ENCODE measurements at regions not wholly inside any gene's neighbourhood (a gene's known extent, or its start where the extent isn't known, plus 50 kb on each side); places are given as distances from the start of the nearest gene placed in this dataset.
"Not testable (repeated sequence)": the region's sequence is repeated elsewhere in the genome, so short reads cannot be mapped to it uniquely, and the experiment has no call there.

DNA sequence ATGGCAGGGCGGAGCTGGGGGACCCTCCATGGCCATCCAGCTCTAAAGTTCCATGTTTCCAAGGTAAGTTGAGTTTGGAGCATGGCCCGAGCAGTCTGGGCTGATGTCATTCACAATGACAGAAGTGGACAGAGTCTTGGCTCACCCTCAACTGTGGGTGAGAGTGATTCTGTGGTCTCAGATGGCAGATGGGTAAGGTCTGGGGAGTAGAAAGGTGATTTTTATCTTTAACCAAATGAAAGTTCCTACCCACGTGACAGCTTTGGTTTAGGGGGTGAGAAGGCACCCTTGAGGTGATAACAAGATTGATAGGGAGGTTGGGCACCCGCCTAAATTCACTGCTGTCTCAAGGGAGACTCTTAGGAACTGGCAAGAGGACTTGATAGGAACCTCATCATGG, 57.6 kb upstream of the PDZD8 start:
- H3K4me1 ChIP-seq: no peaks in the 10 kb centered on the region
- TF ChIP-seq CTCF (IDR thresholded peaks at IDR 0.05): no peak
- intact Hi-C loops (cut with DNase I): no loop called here
- H3K9me3 ChIP-seq: no peaks in the 10 kb centered on the region
- no peaks in the 10 kb centered on the region for H3K36me3 ChIP-seq
- no peak for DNase-seq (ENCODE audit: low spot score in 2 of 2)
- no peaks in the 10 kb centered on the region for H3K27me3 ChIP-seq
- H3K27ac ChIP-seq: no peak overlapping the region
- H3K4me3 ChIP-seq: no peak overlapping the region

DNA sequence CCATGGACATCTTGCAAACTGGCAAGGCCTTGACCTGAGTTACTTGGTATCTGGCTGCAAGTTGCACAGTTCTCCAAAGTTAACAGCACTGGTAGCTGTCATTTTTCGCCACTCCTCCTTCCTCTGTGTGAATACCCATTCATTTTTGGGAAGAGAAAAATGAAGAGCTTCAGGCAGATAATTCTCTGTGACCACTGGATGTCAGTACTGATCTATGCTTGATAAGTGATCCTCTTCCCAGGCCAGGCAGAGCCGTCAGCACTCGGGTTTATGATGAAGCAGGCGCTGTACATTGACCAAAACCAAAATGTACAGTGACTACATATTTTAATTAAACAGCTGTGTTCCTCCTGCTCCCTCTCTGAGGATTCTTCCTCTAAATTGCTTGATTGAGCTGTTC, 55.9 kb upstream of the PDZD8 start:
- Histone ChIP-seq H3K27me3 (no peaks in the 10 kb centered on the region), H3K27ac (no peak overlapping the region), H3K9me3 (no peaks in the 10 kb centered on the region), H3K36me3 (no peaks in the 10 kb centered on the region), H3K4me3 (no peak overlapping the region), H3K4me1 (no peaks in the 10 kb centered on the region)
- intact Hi-C loops (cut with DNase I): no loop called here
- no peak for DNase-seq (ENCODE audit: low spot score in 2 of 2)
- TF ChIP-seq CTCF (IDR thresholded peaks at IDR 0.05): peak in 1 of 3 experiments; percentile 7

- H3K9me3 ChIP-seq; H3K4me3 ChIP-seq; DNase-seq (ENCODE audit: low spot score in 2 of 2); H3K4me1 ChIP-seq; H3K27me3 ChIP-seq; intact Hi-C loops (cut with DNase I); H3K36me3 ChIP-seq; H3K27ac ChIP-seq: not testable (repeated sequence)
Measured at GRCh38 chr10:117430535-117430934, 55.3 kb upstream of the PDZD8 start.

- intact Hi-C loops (cut with DNase I): no loop called here
- TF ChIP-seq CTCF (IDR thresholded peaks at IDR 0.05): no peak
- Histone ChIP-seq H3K4me3 (no peak overlapping the region), H3K4me1 (no peaks in the 10 kb centered on the region), H3K27me3 (no peaks in the 10 kb centered on the region), H3K36me3 (no peaks in the 10 kb centered on the region), H3K9me3 (no peaks in the 10 kb centered on the region), H3K27ac (no peak overlapping the region)
- no peak for DNase-seq (ENCODE audit: low spot score in 2 of 2)
Measured at GRCh38 chr10:117429643-117430265, 54.5 kb upstream of the PDZD8 start.

DNA sequence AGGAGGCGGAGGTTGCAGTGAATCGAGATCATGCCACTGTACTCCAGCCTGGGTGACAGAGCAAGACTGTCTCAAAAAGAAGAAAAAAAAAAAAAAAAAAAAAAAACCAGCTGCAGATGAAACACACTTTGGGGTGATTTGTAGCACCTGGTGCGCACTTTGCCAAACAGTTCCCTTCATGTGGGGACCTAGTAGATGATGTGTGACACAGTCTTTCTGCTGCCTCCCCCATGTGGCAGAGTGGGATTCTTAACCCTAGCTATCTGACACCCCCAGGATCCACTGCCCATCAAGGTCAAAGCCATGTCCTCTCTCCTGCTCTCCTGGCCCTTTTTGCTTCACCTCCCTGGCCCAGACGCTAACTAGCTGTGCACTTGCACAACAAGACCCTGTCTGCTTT, 52.1 kb upstream of the PDZD8 start:
- TF ChIP-seq CTCF (IDR thresholded peaks at IDR 0.05): no peak
- Histone ChIP-seq H3K4me3 (no peak overlapping the region), H3K27ac (no peak overlapping the region), H3K36me3 (no peaks in the 10 kb centered on the region), H3K27me3 (no peaks in the 10 kb centered on the region), H3K4me1 (no peaks in the 10 kb centered on the region), H3K9me3 (no peaks in the 10 kb centered on the region)
- no peak for DNase-seq (ENCODE audit: low spot score in 2 of 2)
- intact Hi-C loops (cut with DNase I): no loop called here

DNA sequence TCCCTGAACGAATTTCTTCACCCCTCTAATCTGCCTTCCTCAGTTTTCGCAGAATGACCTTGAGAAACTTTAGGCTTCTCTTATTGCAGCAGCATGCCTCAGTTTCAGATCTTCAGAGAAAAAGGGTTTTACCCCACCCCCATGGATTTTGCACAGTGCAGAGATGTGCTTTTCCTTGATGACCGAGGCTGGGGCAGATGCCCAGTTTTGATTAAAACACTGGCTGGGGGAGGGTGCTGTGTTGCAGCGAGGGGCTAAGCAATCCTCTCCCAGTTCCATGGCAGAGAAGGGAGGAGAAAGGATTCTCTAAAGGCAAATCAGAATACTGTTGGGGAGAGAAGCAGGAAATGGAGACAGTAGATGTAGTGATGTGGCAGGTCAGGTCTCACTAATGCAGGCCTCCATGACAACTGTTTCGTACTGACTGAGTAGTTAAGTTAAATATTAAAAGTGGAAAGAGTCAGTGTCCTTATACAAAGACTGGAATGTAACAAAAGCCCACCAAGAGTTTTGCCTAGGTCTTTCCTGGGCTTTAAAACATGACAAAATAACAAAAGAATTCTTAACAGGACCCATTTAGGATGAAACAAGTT, 50.8 kb upstream of the PDZD8 start:
- Histone ChIP-seq H3K4me1 (no peaks in the 10 kb centered on the region), H3K9me3 (no peaks in the 10 kb centered on the region), H3K27me3 (no peaks in the 10 kb centered on the region), H3K36me3 (no peaks in the 10 kb centered on the region), H3K4me3 (no peak overlapping the region), H3K27ac (no peak overlapping the region)
- intact Hi-C loops (cut with DNase I): no loop called here
- DNase-seq (ENCODE audit: low spot score in 2 of 2): no peak
- no peak for TF ChIP-seq CTCF (IDR thresholded peaks at IDR 0.05)
